ENCODE measurements at regions not wholly inside any gene's neighbourhood (a gene's known extent, or its start where the extent isn't known, plus 50 kb on each side); places are given as distances from the start of the nearest gene placed in this dataset.

DNA sequence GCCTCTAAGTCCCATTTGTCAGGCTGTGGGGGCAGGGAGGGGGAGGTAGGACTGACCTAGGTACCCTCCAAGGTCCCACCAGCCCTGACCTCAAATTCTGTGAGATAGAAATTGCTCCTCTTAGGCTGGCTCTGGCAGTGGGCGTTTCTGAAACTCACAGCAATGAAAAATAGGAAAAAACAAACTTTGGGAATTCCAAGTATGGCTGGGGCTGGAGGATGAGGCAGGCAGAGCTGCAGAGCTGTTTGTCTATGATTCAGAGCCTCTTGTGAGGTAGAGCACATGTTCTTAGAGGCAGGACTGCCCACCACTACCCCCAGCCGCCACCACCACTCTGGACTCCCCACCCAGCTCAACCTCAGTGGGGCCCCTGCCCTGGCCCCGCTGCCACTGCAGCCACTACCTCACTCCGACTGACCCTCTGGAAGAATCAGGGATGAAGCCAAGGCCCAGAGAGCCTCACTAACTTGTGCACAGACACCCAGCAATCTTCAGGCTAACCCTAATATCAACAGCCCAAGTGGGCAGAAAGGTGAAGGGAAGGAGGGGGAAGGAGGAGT lies 98.2 kb downstream of the PJA1 start:
- H3K4me3 ChIP-seq (ENCODE audit: control insufficient read depth, low read depth, low read length), result no peak overlapping the region
- DNase-seq (ENCODE audit: low read depth), result no peak
- TF ChIP-seq, protein P1, sequence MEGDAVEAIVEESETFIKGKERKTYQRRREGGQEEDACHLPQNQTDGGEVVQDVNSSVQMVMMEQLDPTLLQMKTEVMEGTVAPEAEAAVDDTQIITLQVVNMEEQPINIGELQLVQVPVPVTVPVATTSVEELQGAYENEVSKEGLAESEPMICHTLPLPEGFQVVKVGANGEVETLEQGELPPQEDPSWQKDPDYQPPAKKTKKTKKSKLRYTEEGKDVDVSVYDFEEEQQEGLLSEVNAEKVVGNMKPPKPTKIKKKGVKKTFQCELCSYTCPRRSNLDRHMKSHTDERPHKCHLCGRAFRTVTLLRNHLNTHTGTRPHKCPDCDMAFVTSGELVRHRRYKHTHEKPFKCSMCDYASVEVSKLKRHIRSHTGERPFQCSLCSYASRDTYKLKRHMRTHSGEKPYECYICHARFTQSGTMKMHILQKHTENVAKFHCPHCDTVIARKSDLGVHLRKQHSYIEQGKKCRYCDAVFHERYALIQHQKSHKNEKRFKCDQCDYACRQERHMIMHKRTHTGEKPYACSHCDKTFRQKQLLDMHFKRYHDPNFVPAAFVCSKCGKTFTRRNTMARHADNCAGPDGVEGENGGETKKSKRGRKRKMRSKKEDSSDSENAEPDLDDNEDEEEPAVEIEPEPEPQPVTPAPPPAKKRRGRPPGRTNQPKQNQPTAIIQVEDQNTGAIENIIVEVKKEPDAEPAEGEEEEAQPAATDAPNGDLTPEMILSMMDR (IDR thresholded peaks at IDR 0.05; ENCODE audit: control insufficient read depth, insufficient read depth, low read depth, low read length, missing control alignments), result no peak

DNA sequence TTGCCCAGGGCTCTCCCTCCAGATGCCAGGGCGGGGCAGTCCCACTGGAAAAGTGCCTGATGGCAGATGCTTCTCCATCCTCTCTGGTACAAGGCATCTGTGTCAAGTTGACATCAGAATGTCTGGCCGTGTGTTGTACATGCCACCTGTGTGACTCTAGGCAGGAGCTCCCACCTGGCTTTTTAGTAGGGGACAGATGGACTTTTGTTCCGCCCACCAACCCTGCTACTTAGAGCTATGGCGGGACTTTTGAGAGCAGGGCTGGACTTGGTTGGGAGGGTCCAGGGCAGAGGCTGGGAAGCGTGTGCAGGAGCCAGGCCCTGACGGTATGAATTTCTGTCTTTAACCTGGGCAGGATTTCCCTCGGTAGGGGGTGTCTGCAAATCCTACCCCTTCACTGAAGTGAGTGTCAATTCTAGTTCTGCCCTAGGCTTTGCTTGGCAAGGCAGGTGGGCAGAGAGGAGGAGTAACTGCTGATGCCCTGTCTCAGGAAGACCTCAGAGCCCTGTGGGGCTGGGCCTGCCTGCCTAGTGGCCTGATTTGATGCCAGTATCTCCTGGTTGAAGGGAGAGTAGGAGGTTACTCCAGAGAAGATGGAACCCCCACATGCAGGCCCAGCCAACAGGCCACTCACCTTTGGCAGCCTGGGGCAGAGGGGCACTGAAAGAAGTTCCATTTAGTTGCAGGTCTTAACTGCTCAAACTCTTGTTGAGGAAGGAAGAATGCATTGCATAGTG lies 99.1 kb downstream of the PJA1 start:
- DNase-seq (ENCODE audit: low read depth), result no peak
- no peak overlapping the region for H3K4me3 ChIP-seq (ENCODE audit: control insufficient read depth, low read depth, low read length)
- TF ChIP-seq, protein P1 (IDR thresholded peaks at IDR 0.05; ENCODE audit: control insufficient read depth, insufficient read depth, low read depth, low read length, missing control alignments), result no peak

DNA sequence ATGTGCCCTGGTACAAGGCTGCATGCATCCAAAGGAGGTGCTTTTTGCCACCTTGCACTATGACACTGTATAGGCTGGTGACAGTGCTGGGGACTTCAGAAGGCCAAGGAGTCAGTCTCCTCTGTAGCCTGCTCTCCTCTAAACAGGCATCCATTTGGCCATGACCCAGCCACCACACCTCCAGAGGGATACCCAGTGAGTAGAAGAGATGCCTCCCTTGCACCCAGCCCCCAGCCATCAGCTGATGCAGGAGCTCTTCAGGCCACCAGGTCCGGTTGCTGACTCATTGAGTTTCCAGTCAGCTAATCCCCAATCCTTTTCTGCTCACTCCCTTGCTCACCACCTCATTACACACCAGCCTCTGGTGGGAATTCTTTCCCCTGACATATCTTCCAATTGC lies 99.8 kb downstream of the PJA1 start:
- no peak overlapping the region for H3K4me3 ChIP-seq (ENCODE audit: control insufficient read depth, low read depth, low read length)
- TF ChIP-seq, protein P1 (IDR thresholded peaks at IDR 0.05; ENCODE audit: control insufficient read depth, insufficient read depth, low read depth, low read length, missing control alignments), result no peak
- DNase-seq (ENCODE audit: low read depth), result no peak

DNA sequence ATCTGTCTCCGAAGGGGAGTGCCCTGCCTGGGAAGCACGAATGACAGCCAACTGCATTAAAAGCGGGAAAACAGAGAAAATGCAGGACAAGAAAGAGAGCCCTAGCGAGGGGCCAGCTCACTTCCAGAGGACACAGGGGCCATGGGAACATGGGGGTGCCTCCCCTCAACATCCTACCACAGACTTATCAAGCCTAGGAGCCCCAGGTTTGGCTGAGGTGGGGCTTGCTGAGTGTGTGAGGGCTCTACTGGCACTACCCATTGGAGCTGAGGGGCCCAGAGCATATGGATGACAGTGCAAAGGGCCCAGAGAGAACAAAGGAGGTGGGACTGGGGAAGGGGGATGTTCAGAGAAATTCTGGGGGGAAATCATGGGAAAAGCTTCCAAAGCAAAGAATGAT lies 101.8 kb downstream of the PJA1 start:
- H3K4me3 ChIP-seq (ENCODE audit: control insufficient read depth, low read depth, low read length), result no peak overlapping the region
- DNase-seq (ENCODE audit: low read depth), result no peak
- TF ChIP-seq, protein P1 (IDR thresholded peaks at IDR 0.05; ENCODE audit: control insufficient read depth, insufficient read depth, low read depth, low read length, missing control alignments), result no peak

DNA sequence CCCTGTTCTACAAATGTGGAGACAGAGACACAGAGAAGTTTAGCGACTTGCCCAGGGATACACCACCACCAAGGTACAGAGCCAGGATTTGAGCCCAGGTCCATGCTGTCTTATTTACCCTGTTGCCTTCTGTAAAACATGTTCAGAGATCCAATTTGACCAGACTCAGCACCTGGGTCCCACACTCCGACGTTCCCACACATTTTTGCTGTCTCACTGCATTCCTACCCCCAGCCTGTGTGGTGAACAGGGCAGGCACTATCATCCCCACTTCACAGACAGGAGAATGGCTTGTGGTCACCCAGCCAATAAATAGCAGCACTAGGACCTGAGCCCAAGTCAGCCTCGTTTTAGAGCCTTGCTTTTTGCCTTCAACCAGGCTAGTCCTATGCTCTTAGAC lies 102.8 kb downstream of the PJA1 start:
- TF ChIP-seq, protein P1 (IDR thresholded peaks at IDR 0.05; ENCODE audit: control insufficient read depth, insufficient read depth, low read depth, low read length, missing control alignments), result no peak
- no peak overlapping the region for H3K4me3 ChIP-seq (ENCODE audit: control insufficient read depth, low read depth, low read length)
- DNase-seq (ENCODE audit: low read depth), result no peak

DNA sequence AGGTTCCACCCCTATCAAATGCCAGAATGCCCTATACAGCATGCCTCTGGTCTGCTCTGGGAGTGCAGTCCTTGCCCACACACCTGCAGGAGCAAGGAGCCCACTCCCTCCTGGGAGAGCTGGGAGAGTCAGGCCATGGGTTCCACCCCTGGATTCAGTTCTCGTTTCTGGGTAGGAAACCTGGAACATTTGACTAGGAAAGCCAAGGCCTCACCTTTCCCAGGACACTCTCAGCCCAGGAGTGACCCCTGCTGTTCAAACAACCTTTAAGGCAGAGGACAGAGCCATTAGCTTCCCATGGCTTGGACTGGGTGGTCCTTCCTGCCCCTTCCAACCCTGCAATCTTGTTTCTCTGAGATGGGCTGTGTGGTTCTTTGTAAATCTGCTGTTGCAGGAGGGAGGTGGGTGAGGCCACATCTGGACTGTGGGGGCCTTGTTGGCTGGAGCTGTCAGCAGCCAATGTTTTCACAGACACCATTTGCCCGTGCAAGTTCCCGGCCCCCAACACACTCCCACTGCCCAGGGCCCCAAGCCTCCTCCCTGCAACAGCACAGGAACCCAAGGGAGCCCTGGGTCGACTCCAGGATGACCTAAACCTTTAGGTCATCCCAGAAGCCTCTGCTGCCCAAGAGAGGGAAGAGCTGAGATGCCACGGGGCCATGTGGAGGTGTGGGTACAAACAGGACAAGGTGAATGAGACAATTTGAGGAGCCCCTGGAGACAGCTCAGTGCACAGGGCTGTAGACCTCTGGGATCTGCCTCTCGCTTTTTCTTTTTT lies 104.4 kb downstream of the PJA1 start:
- TF ChIP-seq, protein P1 (IDR thresholded peaks at IDR 0.05; ENCODE audit: control insufficient read depth, insufficient read depth, low read depth, low read length, missing control alignments), result peak; percentile 50
- DNase-seq (ENCODE audit: low read depth), result no peak
- no peak overlapping the region for H3K4me3 ChIP-seq (ENCODE audit: control insufficient read depth, low read depth, low read length)

All from AG09309 (cell line).